IPS-15b (cell line): ENCODE measurements at regions not wholly inside any gene's neighbourhood (a gene's known extent, or its start where the extent isn't known, plus 50 kb on each side); places are given as distances from the start of the nearest gene placed in this dataset.
"Not testable (repeated sequence)": the region's sequence is repeated elsewhere in the genome, so short reads cannot be mapped to it uniquely, and the experiment has no call there.

ENCODE experiments used
- H3K27me3 ChIP-seq: one replicate; pipeline ENCODE4 v1.6.1; 2013; ENCODE audit warnings: low read length; ENCODE audit not compliant: control insufficient read depth, insufficient read depth
- H3K36me3 ChIP-seq: one replicate; pipeline ENCODE4 v1.6.1; 2013; ENCODE audit warnings: low read length; ENCODE audit not compliant: control insufficient read depth, insufficient read depth
- H3K4me1 ChIP-seq: one replicate; pipeline ENCODE4 v1.6.1; 2013; ENCODE audit warnings: mild to moderate bottlenecking, low read length; ENCODE audit not compliant: control insufficient read depth, insufficient read depth
- H3K4me3 ChIP-seq: one replicate; pipeline ENCODE4 v1.5.1; 2013; ENCODE audit warnings: low read depth, low read length
- H3K9ac ChIP-seq: one replicate; pipeline ENCODE4 v1.6.1; 2013; ENCODE audit warnings: low read depth, mild to moderate bottlenecking, low read length
- H3K9me3 ChIP-seq: one replicate; pipeline ENCODE4 v1.6.1; 2013; ENCODE audit warnings: mild to moderate bottlenecking, low read length; ENCODE audit not compliant: control insufficient read depth, insufficient read depth

GRCh38 chr10:2529945-2530344 lies 537.4 kb upstream of the PFKP start:
- Histone ChIP-seq H3K9ac (no peak overlapping the region), H3K4me3 (no peak overlapping the region), H3K27me3 (no peaks in the 10 kb centered on the region), H3K36me3 (no peaks in the 10 kb centered on the region), H3K4me1 (no peaks in the 10 kb centered on the region), H3K9me3 (peaks cover 4% of the 10 kb centered on the region)

GRCh38 chr10:2525781-2526180 lies 541.6 kb upstream of the PFKP start:
- Histone ChIP-seq H3K4me3 (no peak overlapping the region), H3K9ac (no peak overlapping the region), H3K36me3 (no peaks in the 10 kb centered on the region)

GRCh38 chr10:2519139-2519538 lies 548.2 kb upstream of the PFKP start:
- Histone ChIP-seq H3K36me3 (no peaks in the 10 kb centered on the region), H3K9me3 (no peaks in the 10 kb centered on the region), H3K27me3 (no peaks in the 10 kb centered on the region)

More at GRCh38 chr10:2525781-2526180, 541.6 kb upstream of the PFKP start:
- Histone ChIP-seq H3K4me1 (no peaks in the 10 kb centered on the region), H3K27me3 (no peaks in the 10 kb centered on the region), H3K9me3 (no peaks in the 10 kb centered on the region)

GRCh38 chr10:2509081-2509531 lies 558.2 kb upstream of the PFKP start:
- H3K4me1 ChIP-seq = no peaks in the 10 kb centered on the region
- H3K4me3 ChIP-seq = no peak overlapping the region
- H3K27me3 ChIP-seq = no peaks in the 10 kb centered on the region
- no peaks in the 10 kb centered on the region for H3K9me3 ChIP-seq
- H3K9ac ChIP-seq = no peak overlapping the region
- H3K36me3 ChIP-seq = no peaks in the 10 kb centered on the region

More at GRCh38 chr10:2519139-2519538, 548.2 kb upstream of the PFKP start:
- Histone ChIP-seq H3K4me1 (no peaks in the 10 kb centered on the region), H3K4me3 (no peak overlapping the region), H3K9ac (no peak overlapping the region)

GRCh38 chr10:2501366-2501940 lies 565.9 kb upstream of the PFKP start:
- H3K36me3 ChIP-seq, H3K27me3 ChIP-seq, H3K9me3 ChIP-seq, H3K4me1 ChIP-seq, H3K4me3 ChIP-seq, H3K9ac ChIP-seq: not testable (repeated sequence)

GRCh38 chr10:2494399-2494798 lies 572.9 kb upstream of the PFKP start:
- Histone ChIP-seq H3K27me3 (no peaks in the 10 kb centered on the region), H3K4me1 (no peaks in the 10 kb centered on the region), H3K9me3 (no peaks in the 10 kb centered on the region)

GRCh38 chr10:2488446-2489005 lies 578.8 kb upstream of the PFKP start:
- Histone ChIP-seq H3K36me3 (no peaks in the 10 kb centered on the region), H3K4me1 (no peaks in the 10 kb centered on the region), H3K9ac (no peak overlapping the region), H3K4me3 (no peak overlapping the region), H3K9me3 (no peaks in the 10 kb centered on the region), H3K27me3 (no peaks in the 10 kb centered on the region)

More at GRCh38 chr10:2494399-2494798, 572.9 kb upstream of the PFKP start:
- H3K4me3 ChIP-seq = no peak overlapping the region
- H3K9ac ChIP-seq = no peak overlapping the region
- no peaks in the 10 kb centered on the region for H3K36me3 ChIP-seq

- H3K27me3 ChIP-seq = no peaks in the 10 kb centered on the region
Measured at GRCh38 chr10:2487921-2488320, 579.4 kb upstream of the PFKP start.

GRCh38 chr10:2478656-2479055 lies 588.7 kb upstream of the PFKP start:
- Histone ChIP-seq H3K9ac (no peak overlapping the region), H3K4me3 (no peak overlapping the region), H3K9me3 (no peaks in the 10 kb centered on the region), H3K27me3 (no peaks in the 10 kb centered on the region), H3K4me1 (peaks cover 5% of the 10 kb centered on the region), H3K36me3 (no peaks in the 10 kb centered on the region)

More at GRCh38 chr10:2487921-2488320, 579.4 kb upstream of the PFKP start:
- Histone ChIP-seq H3K4me1 (no peaks in the 10 kb centered on the region), H3K9ac (no peak overlapping the region), H3K36me3 (no peaks in the 10 kb centered on the region), H3K4me3 (no peak overlapping the region), H3K9me3 (no peaks in the 10 kb centered on the region)

GRCh38 chr10:2476812-2477553 lies 590.4 kb upstream of the PFKP start:
- H3K4me1 ChIP-seq = peaks cover 5% of the 10 kb centered on the region
- H3K4me3 ChIP-seq = no peak overlapping the region
- H3K27me3 ChIP-seq = no peaks in the 10 kb centered on the region
- H3K36me3 ChIP-seq = no peaks in the 10 kb centered on the region
- no peak overlapping the region for H3K9ac ChIP-seq
- no peaks in the 10 kb centered on the region for H3K9me3 ChIP-seq

- H3K9ac ChIP-seq = no peak overlapping the region
- peaks cover 5% of the 10 kb centered on the region for H3K4me1 ChIP-seq
Measured at GRCh38 chr10:2476218-2476811, 591.0 kb upstream of the PFKP start.

More at GRCh38 chr10:2476218-2476811, 591.0 kb upstream of the PFKP start:
- H3K9me3 ChIP-seq = no peaks in the 10 kb centered on the region
- H3K27me3 ChIP-seq = no peaks in the 10 kb centered on the region
- no peak overlapping the region for H3K4me3 ChIP-seq
- no peaks in the 10 kb centered on the region for H3K36me3 ChIP-seq
